ENCODE measurements at regions not wholly inside any gene's neighbourhood (a gene's known extent, or its start where the extent isn't known, plus 50 kb on each side); places are given as distances from the start of the nearest gene placed in this dataset.

- DNase-seq (ENCODE audit: low read depth, low spot score), result no peak
Observed at GRCh38 chr16:51434567-51435198, 283.6 kb upstream of the SALL1 start.

GRCh38 chr16:51433599-51433998, 282.5 kb upstream of the SALL1 start:
- DNase-seq (ENCODE audit: low read depth, low spot score), result no peak

GRCh38 chr16:51431517-51432241, 280.6 kb upstream of the SALL1 start:
- DNase-seq (ENCODE audit: low read depth, low spot score), result no peak

- DNase-seq (ENCODE audit: low read depth, low spot score), result no peak
Observed at GRCh38 chr16:51430716-51431369, 279.8 kb upstream of the SALL1 start.

- no peak for DNase-seq (ENCODE audit: low read depth, low spot score)
Observed at GRCh38 chr16:51429041-51429440, 278.0 kb upstream of the SALL1 start.

- no peak for DNase-seq (ENCODE audit: low read depth, low spot score)
Observed at GRCh38 chr16:51427085-51427484, 276.0 kb upstream of the SALL1 start.

GRCh38 chr16:51426276-51426675, 275.2 kb upstream of the SALL1 start:
- no peak for DNase-seq (ENCODE audit: low read depth, low spot score)

- no peak for DNase-seq (ENCODE audit: low read depth, low spot score)
Observed at GRCh38 chr16:51420247-51420646, 269.2 kb upstream of the SALL1 start.

GRCh38 chr16:51419768-51420167, 268.7 kb upstream of the SALL1 start:
- DNase-seq (ENCODE audit: low read depth, low spot score), result no peak

GRCh38 chr16:51418258-51418657, 267.2 kb upstream of the SALL1 start:
- DNase-seq (ENCODE audit: low read depth, low spot score), result no peak

GRCh38 chr16:51416926-51417325, 265.9 kb upstream of the SALL1 start:
- DNase-seq (ENCODE audit: low read depth, low spot score), result no peak

- DNase-seq (ENCODE audit: low read depth, low spot score), result no peak
Observed at GRCh38 chr16:51410125-51410524, 259.1 kb upstream of the SALL1 start.

GRCh38 chr16:51409001-51409675, 258.1 kb upstream of the SALL1 start:
- DNase-seq (ENCODE audit: low read depth, low spot score), result no peak

GRCh38 chr16:51408357-51408756, 257.3 kb upstream of the SALL1 start:
- no peak for DNase-seq (ENCODE audit: low read depth, low spot score)

GRCh38 chr16:51407921-51408320, 256.9 kb upstream of the SALL1 start:
- DNase-seq (ENCODE audit: low read depth, low spot score), result no peak

GRCh38 chr16:51407199-51407598, 256.1 kb upstream of the SALL1 start:
- no peak for DNase-seq (ENCODE audit: low read depth, low spot score)

- no peak for DNase-seq (ENCODE audit: low read depth, low spot score)
Observed at GRCh38 chr16:51405361-51405760, 254.3 kb upstream of the SALL1 start.

GRCh38 chr16:51404386-51404785, 253.3 kb upstream of the SALL1 start:
- no peak for DNase-seq (ENCODE audit: low read depth, low spot score)

- no peak for DNase-seq (ENCODE audit: low read depth, low spot score)
Observed at GRCh38 chr16:51402785-51403184, 251.7 kb upstream of the SALL1 start.

- DNase-seq (ENCODE audit: low read depth, low spot score), result no peak
Observed at GRCh38 chr16:51402298-51402697, 251.2 kb upstream of the SALL1 start.

GRCh38 chr16:51401673-51402072, 250.6 kb upstream of the SALL1 start:
- DNase-seq (ENCODE audit: low read depth, low spot score), result no peak

- no peak for DNase-seq (ENCODE audit: low read depth, low spot score)
Observed at GRCh38 chr16:51399908-51400670, 249.0 kb upstream of the SALL1 start.

Data from iPS DF 19.7 (cell line).